ENCODE measurements at regions not wholly inside any gene's neighbourhood (a gene's known extent, or its start where the extent isn't known, plus 50 kb on each side); places are given as distances from the start of the nearest gene placed in this dataset.

DNA sequence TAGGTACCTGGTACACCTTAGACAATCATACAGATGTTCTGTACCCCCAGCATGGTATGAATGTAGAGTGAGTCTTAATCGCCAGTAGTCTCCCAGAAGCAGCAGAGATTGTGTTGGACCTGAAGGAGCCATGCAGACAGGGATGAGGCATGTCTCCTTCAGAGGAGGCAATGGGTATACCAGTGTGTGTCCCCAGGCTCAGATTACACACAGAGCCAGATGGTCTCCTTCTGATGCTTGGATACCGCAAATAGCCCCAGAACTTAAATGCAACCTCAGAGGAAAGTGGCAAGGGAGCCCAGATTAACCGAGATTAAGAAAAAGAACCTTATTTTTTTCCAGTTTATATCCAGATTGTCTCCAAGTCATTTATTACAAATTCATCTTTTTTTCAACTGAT lies 96.8 kb upstream of the C21orf91 start:
- intact Hi-C loops (cut with DNase I), result no loop called here
- no peak for DNase-seq (ENCODE audit: low spot score)

GRCh38 chr21:17911628-17912027 lies 92.5 kb upstream of the C21orf91 start:
- DNase-seq (ENCODE audit: low spot score), result no peak
- intact Hi-C loops (cut with DNase I), result no loop called here

- intact Hi-C loops (cut with DNase I), result loop anchor here (2.0 kb wide), 1 partner anchor 225 kb away; no protein-coding TSS in a partner anchor
- DNase-seq (ENCODE audit: low spot score), result no peak
Measured at GRCh38 chr21:17903929-17904639, 84.9 kb upstream of the C21orf91 start.

DNA sequence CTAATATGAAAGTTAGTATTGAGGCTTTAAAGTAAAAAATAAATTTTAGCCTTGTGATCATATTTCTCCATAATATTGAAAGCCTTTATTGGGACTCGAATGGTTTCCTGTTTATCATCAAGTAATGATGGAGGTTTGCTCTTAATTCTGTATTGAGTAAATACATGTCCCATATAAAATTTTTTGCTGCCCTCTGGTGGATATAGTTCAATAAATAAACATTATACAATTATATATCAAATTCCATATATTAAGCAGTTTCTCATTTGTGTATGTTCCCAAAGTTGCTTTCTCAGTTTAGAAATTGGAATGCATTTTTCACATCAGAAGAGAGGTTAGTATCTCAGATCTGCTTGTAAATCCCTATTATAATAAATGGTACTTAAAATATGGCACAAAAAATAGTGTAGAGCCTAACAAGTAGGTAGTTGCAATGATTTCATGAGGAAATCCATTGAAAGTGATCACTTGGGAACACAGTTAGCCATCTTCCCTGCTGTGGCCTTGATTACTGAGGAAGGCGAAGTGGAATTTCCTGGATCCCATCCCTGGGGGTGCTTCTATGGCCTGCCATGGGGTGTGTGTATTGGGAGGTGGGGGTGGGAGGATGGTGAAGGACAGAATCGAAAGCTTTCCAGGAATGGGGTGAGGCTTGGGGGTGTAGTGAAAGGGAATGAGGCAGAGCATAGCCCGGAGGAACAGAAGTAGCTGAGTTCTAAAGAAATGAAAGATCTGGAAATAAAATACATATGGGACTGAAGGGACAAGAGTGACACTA lies 84.1 kb upstream of the C21orf91 start:
- DNase-seq (ENCODE audit: low spot score), result no peak
- intact Hi-C loops (cut with DNase I), result loop anchor here (2.0 kb wide), 1 partner anchor 224 kb away; no protein-coding TSS in a partner anchor

DNA sequence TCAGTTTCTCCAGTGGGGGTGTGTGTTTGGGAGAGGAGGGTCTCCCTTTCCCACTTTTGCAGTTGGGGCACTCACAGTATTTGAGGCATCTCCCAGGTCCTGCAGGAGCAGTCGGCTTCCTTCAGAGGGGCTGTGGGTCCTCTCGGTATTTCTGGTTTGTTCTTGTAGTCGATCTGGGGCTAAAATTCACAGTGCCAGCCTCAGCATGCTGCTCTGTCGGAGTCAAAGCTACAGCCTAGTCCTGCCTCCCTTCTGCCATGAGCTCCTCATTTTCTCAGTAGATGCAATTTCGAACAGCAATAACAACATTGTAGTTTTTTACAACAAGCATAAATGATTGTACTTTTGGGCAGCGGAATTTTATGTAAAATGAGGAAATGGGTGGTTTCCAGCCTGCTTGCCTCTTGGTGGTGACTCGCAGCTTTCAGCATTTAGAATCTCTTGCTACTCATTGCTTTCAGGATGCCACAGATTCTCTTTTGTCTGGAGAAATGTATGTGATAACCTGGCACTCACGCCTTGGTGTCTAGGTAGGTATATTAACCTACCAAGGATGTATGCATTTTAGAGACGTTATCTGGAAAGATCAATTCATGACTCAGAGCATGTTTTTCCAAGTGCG lies 82.4 kb upstream of the C21orf91 start:
- intact Hi-C loops (cut with DNase I), result loop anchor here (2.0 kb wide), 2 partner anchors 83 to 223 kb away; partner anchors contain the start of gene C21orf91
- no peak for DNase-seq (ENCODE audit: low spot score)

DNA sequence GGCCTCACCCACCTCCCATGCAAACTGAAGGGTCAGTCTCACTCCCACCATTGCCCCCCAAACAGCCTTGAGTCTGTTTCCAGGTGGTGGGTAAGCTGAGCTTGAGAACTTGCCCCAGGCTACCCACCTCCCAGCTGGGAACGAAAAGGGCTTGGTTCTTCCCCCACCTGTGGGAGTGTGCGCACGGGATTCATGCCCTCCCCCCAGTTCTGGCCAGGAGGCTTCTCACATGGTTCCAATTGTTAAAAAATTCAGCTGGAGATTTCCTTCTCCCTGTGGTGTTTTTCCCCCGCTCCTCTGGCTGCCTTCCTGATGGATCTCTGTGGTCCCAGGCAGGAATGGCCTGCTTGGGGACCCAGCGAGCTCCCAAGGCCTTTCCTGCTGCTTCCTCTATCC lies 81.8 kb upstream of the C21orf91 start:
- no peak for DNase-seq (ENCODE audit: low spot score)
- intact Hi-C loops (cut with DNase I), result loop anchor here (2.0 kb wide), 1 partner anchor 82 kb away; the partner anchor contains the start of gene C21orf91

- intact Hi-C loops (cut with DNase I), result loop anchor here (2.0 kb wide), 1 partner anchor 82 kb away; the partner anchor contains the start of gene C21orf91
- DNase-seq (ENCODE audit: low spot score), result peak; percentile 76
Measured at GRCh38 chr21:17900281-17900989, 81.3 kb upstream of the C21orf91 start.

DNA sequence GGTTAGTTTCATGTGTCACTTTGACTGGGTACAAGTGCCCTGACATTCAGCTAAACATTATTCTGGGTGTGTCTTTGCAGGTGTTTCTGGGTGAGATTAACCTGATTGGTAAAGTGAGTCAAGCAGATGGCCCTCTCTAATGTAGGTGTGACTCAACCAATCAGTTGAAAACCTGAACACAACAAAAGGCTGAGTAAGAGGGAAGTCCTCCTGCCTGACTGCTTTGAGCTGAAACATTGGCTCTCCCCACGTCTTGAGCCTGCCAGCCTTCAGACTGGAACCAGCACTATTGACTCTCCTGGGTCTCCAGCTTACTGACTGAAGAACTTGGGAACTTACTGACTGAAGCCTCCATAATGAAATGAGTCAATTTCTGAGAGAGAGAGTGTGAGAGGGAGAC lies 70.0 kb upstream of the C21orf91 start:
- intact Hi-C loops (cut with DNase I), result no loop called here
- no peak for DNase-seq (ENCODE audit: low spot score)

GRCh38 chr21:17869115-17869514 lies 50.0 kb upstream of the C21orf91 start:
- no peak for DNase-seq (ENCODE audit: low spot score)
- intact Hi-C loops (cut with DNase I), result no loop called here

Measured in cardiac septum (tissue), 1 donor.